SK-N-SH (cell line): ENCODE measurements at regions not wholly inside any gene's neighbourhood (a gene's known extent, or its start where the extent isn't known, plus 50 kb on each side); places are given as distances from the start of the nearest gene placed in this dataset.

Experiments used
- CTCF ChIA-PET: fragments of 300-600, 350-600 bp; formaldehyde crosslinking; extraction: SDS; loops from one replicate; lab custom pipeline; 2021; lab: Yijun Ruan, JAX
- POLR2A ChIA-PET: fragments of 350-600 bp; sonication (Branson Sonifier 250); formaldehyde crosslinking; extraction: SDS; loops from one replicate; lab custom pipeline; 2020; ENCODE audit warnings: antibody characterized with exemption, inconsistent platforms; lab: Yijun Ruan, JAX
- DNase-seq: peaks from one replicate; pipeline ENCODE4 v3.0.0; 2012
- H2AFZ ChIP-seq: fragments of 200-600 bp; sonication (generic); 2 replicates; pipeline ENCODE4 v1.8.1; 2016; ENCODE audit warnings: antibody characterized with exemption, mild to moderate bottlenecking, low read depth
- H3F3A ChIP-seq: fragments of 200-600 bp; sonication (generic); replicated peaks from 2 replicates; pipeline ENCODE3; 2016; ENCODE audit warnings: antibody characterized with exemption, mild to moderate bottlenecking; ENCODE audit not compliant: insufficient read depth
- H3K27ac ChIP-seq, 2 experiments: fragments of 200-500 bp in 1 of 2; fragments of 200-600 bp in 1 of 2; sonication (Bioruptor generic) in 1 of 2; sonication (generic), shearing (Covaris generic) in 1 of 2; 2 replicates each; pipeline versions ENCODE4 v1.5.1 to v1.6.1; 2014 to 2016; ENCODE audit warnings: low read depth in 2 of 2, inconsistent platforms in 1 of 2, low read length in 1 of 2, mild to moderate bottlenecking in 1 of 2, mixed read lengths in 1 of 2
- H3K27me3 ChIP-seq: fragments of 200-600 bp; sonication (generic), shearing (Covaris generic); 2 replicates; pipeline ENCODE4 v1.6.1; 2016; ENCODE audit warnings: mixed run types; ENCODE audit not compliant: insufficient read depth
- H3K36me3 ChIP-seq, 2 experiments: fragments of 200-500 bp in 1 of 2; fragments of 200-600 bp in 1 of 2; sonication (Bioruptor generic) in 1 of 2; sonication (generic) in 1 of 2; replicated peaks in 1 of 2; 2 replicates each; pipeline versions ENCODE3 to v1.5.1; 2014 to 2016; ENCODE audit warnings: low read length in 1 of 2, mild to moderate bottlenecking in 1 of 2; ENCODE audit not compliant: insufficient read depth in 2 of 2, control insufficient read depth in 1 of 2
- H3K4me1 ChIP-seq, 2 experiments: fragments of 200-500 bp in 1 of 2; fragments of 200-600 bp in 1 of 2; sonication (Bioruptor generic) in 1 of 2; sonication (generic), shearing (Covaris generic) in 1 of 2; 2 replicates each; pipeline versions ENCODE4 v1.5.1 to v1.6.1; 2014 to 2016; ENCODE audit warnings: low read depth in 1 of 2, low read length in 1 of 2, mixed run types in 1 of 2; ENCODE audit not compliant: insufficient read depth in 2 of 2, control insufficient read depth in 1 of 2
- H3K4me2 ChIP-seq: fragments of 200-600 bp; sonication (generic), shearing (Covaris generic); 2 replicates; pipeline ENCODE4 v1.6.1; 2017; ENCODE audit warnings: mixed run types
- H3K4me3 ChIP-seq, 2 experiments: fragments of 200-500 bp in 1 of 2; fragments of 200-600 bp in 1 of 2; sonication (Bioruptor generic) in 1 of 2; sonication (generic), shearing (Covaris generic) in 1 of 2; 2 replicates each; pipeline versions ENCODE4 v1.5.1 to v1.8.1; 2014 to 2016; ENCODE audit warnings: low read depth in 2 of 2, inconsistent platforms in 1 of 2, low read length in 1 of 2, mild to moderate bottlenecking in 1 of 2, mixed read lengths in 1 of 2, moderate library complexity in 1 of 2
- H3K79me2 ChIP-seq: fragments of 200-600 bp; sonication (generic); 2 replicates; pipeline ENCODE4 v1.8.1; 2017; ENCODE audit warnings: mild to moderate bottlenecking; ENCODE audit not compliant: insufficient read depth
- H3K9ac ChIP-seq: fragments of 200-600 bp; sonication (generic); 2 replicates; pipeline ENCODE4 v1.6.1; 2017; ENCODE audit warnings: mixed run types
- H3K9me2 ChIP-seq: fragments of 200-600 bp; sonication (generic); 2 replicates; pipeline ENCODE4 v1.6.1; 2017; ENCODE audit warnings: mixed run types
- H3K9me3 ChIP-seq: fragments of 200-600 bp; sonication (generic); 2 replicates; pipeline ENCODE4 v1.6.1; 2017; ENCODE audit warnings: mixed run types, mild to moderate bottlenecking, moderate library complexity
- H4K20me1 ChIP-seq: fragments of 200-600 bp; sonication (generic); 2 replicates; pipeline ENCODE4 v1.6.1; 2017; ENCODE audit warnings: mild to moderate bottlenecking, mixed run types; ENCODE audit not compliant: insufficient read depth
- CHD2 ChIP-seq: fragments of 150-350 bp; IDR thresholded peaks from 2 replicates; pipeline ENCODE4 v1.6.1; 2018; ENCODE audit warnings: low read length; ENCODE audit not compliant: partially characterized antibody
- ELF1 ChIP-seq: IDR thresholded peaks from 2 replicates; pipeline ENCODE4 v1.4.0; 2012
- EZH2phosphoT487 ChIP-seq: fragments of 200-600 bp; sonication (generic); IDR thresholded peaks from 2 replicates; pipeline ENCODE4 v1.6.1; 2017; ENCODE audit warnings: low read depth, mixed run types, mild to moderate bottlenecking, antibody characterized with exemption, moderate library complexity, borderline replicate concordance
- GATA2 ChIP-seq: sonication (generic); formaldehyde crosslinking; IDR thresholded peaks from 2 replicates; pipeline ENCODE4 v1.5.0; 2020; ENCODE audit warnings: mild to moderate bottlenecking, missing genetic modification reagents
- IRF3 ChIP-seq: fragments of 150-350 bp; IDR thresholded peaks from 2 replicates; pipeline ENCODE4 v1.6.1; 2016; ENCODE audit warnings: mild to moderate bottlenecking, low read depth, low read length
- NFIC ChIP-seq: IDR thresholded peaks from 2 replicates; pipeline ENCODE4 v1.4.0; 2012; ENCODE audit warnings: borderline replicate concordance
- NRF1 ChIP-seq: IDR thresholded peaks from 2 replicates; pipeline ENCODE4 v1.6.1; 2012; ENCODE audit warnings: low read depth, mild to moderate bottlenecking, low read length
- POLR2AphosphoS5 ChIP-seq: IDR thresholded peaks from 2 replicates; pipeline ENCODE4 v1.6.1; 2012; ENCODE audit warnings: low read depth, low read length
- RAD21 ChIP-seq: IDR thresholded peaks from 2 replicates; pipeline ENCODE4 v1.6.1; 2012; ENCODE audit warnings: mild to moderate bottlenecking, low read length
- RCOR1 ChIP-seq: fragments of 150-350 bp; IDR thresholded peaks from 2 replicates; pipeline ENCODE4 v1.6.1; 2017; ENCODE audit warnings: antibody characterized with exemption, low read length
- REST ChIP-seq: IDR thresholded peaks from 2 replicates; pipeline ENCODE4 v1.6.1; 2012; ENCODE audit warnings: mild to moderate bottlenecking, low read depth, low read length, moderate library complexity
- SIN3A ChIP-seq: IDR thresholded peaks from 2 replicates; pipeline ENCODE4 v1.6.1; 2012; ENCODE audit warnings: low read depth, mild to moderate bottlenecking, low read length, moderate library complexity, borderline replicate concordance
- SMC3 ChIP-seq: IDR thresholded peaks from 2 replicates; pipeline ENCODE4 v1.6.1; 2012; ENCODE audit warnings: low read depth, low read length, improper control_type of control experiment
- TCF12 ChIP-seq: IDR thresholded peaks from 2 replicates; pipeline ENCODE4 v1.4.0; 2012
- TEAD4 ChIP-seq: IDR thresholded peaks from 2 replicates; pipeline ENCODE4 v1.4.0; 2012; ENCODE audit warnings: mild to moderate bottlenecking, borderline replicate concordance; ENCODE audit not compliant: insufficient read depth
- USF1 ChIP-seq: IDR thresholded peaks from 2 replicates; pipeline ENCODE4 v1.4.0; 2012; ENCODE audit warnings: low read depth, borderline replicate concordance
- YY1 ChIP-seq: IDR thresholded peaks from 2 replicates; pipeline ENCODE4 v1.4.0; 2012; ENCODE audit warnings: low read depth, mild to moderate bottlenecking
- WGBS: methylation state at CpG from one replicate; pipeline ENCODE4 v1.1.6; 2017; ENCODE audit warnings: low lambda C conversion rate; 5-methylcytosine and 5-hydroxymethylcytosine counted together

GRCh38 chr4:151859641-151860040 is 98.8 kb upstream of the GATB start:
- no peaks in the 10 kb centered on the region for H3K36me3 ChIP-seq
- no peaks in the 10 kb centered on the region for H3F3A ChIP-seq
- H3K9me3 ChIP-seq: no peaks in the 10 kb centered on the region
- no peak overlapping the region for H2AFZ ChIP-seq
- H3K9me2 ChIP-seq: no peaks in the 10 kb centered on the region
- no peak overlapping the region for H3K9ac ChIP-seq
- H3K4me2 ChIP-seq: no peak overlapping the region
- TF ChIP-seq POLR2AphosphoS5 (no peak), TCF12 (no peak)
- H3K27me3 ChIP-seq: no peaks in the 10 kb centered on the region; the same call in 1 of the 2 replicates
- no peak for DNase-seq
- ChIA-PET POLR2A (no interaction called here), CTCF (no interaction called here)
- WGBS: 65% methylated on average over 3 of the region's 3 CpGs
- H3K4me3 ChIP-seq: no peak overlapping the region
- H3K79me2 ChIP-seq: no peaks in the 10 kb centered on the region
- H3K27ac ChIP-seq: no peak overlapping the region
- peaks cover 0 to 6% of the 10 kb centered on the region in 2 experiments; a peak in 1 of 4 replicates for H3K4me1 ChIP-seq
- H4K20me1 ChIP-seq: no peaks in the 10 kb centered on the region

- Histone ChIP-seq H3K9me2 (no peaks in the 10 kb centered on the region), H4K20me1 (no peaks in the 10 kb centered on the region), H3K4me1 (peaks cover 0 to 6% of the 10 kb centered on the region in 2 experiments; a peak in 1 of 4 replicates), H3K79me2 (no peaks in the 10 kb centered on the region), H2AFZ (no peak overlapping the region), H3K4me2 (no peak overlapping the region), H3K27me3 (no peaks in the 10 kb centered on the region; the same call in 1 of the 2 replicates), H3K27ac (no peak overlapping the region), H3K9ac (no peak overlapping the region), H3F3A (no peaks in the 10 kb centered on the region), H3K36me3 (no peaks in the 10 kb centered on the region), H3K4me3 (no peak overlapping the region), H3K9me3 (no peaks in the 10 kb centered on the region)
- POLR2A ChIA-PET: no interaction called here
- CTCF ChIA-PET: no interaction called here
- 60% methylated on average over 4 of the region's 4 CpGs for WGBS
- TF ChIP-seq POLR2AphosphoS5: no peak
- TF ChIP-seq SIN3A: no peak
- no peak for TF ChIP-seq RAD21
- no peak for DNase-seq
Measured at GRCh38 chr4:151858356-151858755, 97.5 kb upstream of the GATB start.

- H3K4me3 ChIP-seq: no peak overlapping the region; a peak in 1 of 4 replicates
- no peak overlapping the region for H3K9ac ChIP-seq
- H4K20me1 ChIP-seq: no peaks in the 10 kb centered on the region
- H3K4me1 ChIP-seq: peaks cover 0 to 6% of the 10 kb centered on the region in 2 experiments; a peak in 1 of 4 replicates
- DNase-seq: no peak
- H3F3A ChIP-seq: no peaks in the 10 kb centered on the region
- WGBS: 28% methylated on average over 4 of the region's 4 CpGs
- H3K4me2 ChIP-seq: no peak overlapping the region
- no peaks in the 10 kb centered on the region for H3K36me3 ChIP-seq
- H3K27ac ChIP-seq: no peak overlapping the region
- H3K79me2 ChIP-seq: no peaks in the 10 kb centered on the region
- no peaks in the 10 kb centered on the region for H3K9me2 ChIP-seq
- ChIA-PET CTCF (no interaction called here), POLR2A (no interaction called here)
- H2AFZ ChIP-seq: no peak overlapping the region
- no peaks in the 10 kb centered on the region; the same call in 1 of the 2 replicates for H3K27me3 ChIP-seq
- no peaks in the 10 kb centered on the region for H3K9me3 ChIP-seq
- TF ChIP-seq EZH2phosphoT487 (no peak), NFIC (no peak), NRF1 (no peak), USF1 (no peak), GATA2 (CRISPR knock-in tag) (no peak; the same call in 1 of the 2 replicates), RAD21 (no peak), SIN3A (no peak), CHD2 (no peak), IRF3 (no peak), ELF1 (no peak), REST (no peak), RCOR1 (no peak), TEAD4 (no peak), SMC3 (no peak), YY1 (no peak)
Measured at GRCh38 chr4:151857368-151857767, 96.6 kb upstream of the GATB start.
